ENCODE measurements at regions not wholly inside any gene's neighbourhood (a gene's known extent, or its start where the extent isn't known, plus 50 kb on each side); places are given as distances from the start of the nearest gene placed in this dataset.
"Not testable (repeated sequence)": the region's sequence is repeated elsewhere in the genome, so short reads cannot be mapped to it uniquely, and the experiment has no call there.

DNA sequence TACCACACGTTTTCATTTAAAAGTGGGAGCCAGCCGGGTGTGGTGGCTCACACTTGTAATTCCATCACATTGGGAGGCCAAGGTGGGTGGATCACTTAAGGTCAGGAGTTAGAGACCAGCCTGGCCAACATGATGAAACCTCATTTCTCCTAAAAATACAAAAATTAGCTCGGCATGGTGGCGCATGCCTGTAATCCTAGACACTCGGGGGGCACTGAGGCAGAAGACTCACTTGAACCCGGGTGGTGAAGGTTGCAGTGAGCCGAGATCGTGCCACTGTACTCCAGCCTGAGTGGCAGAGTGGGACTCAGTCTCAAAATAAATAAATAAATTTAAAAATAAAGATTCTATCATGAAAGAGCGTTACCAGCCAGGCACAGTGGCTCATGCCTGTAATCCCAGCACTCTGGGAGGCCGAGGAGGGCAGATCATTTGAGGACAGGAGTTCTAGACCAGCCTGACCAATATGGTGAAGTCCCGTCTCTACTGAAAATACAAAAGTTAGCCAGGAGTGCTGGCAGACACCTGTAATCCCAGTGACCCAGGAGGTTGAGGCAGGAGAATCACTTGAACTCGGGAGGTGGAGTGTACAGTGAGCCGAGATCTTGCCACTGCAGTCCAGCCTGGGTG lies 135.4 kb upstream of the TPTE start:
- POLR2A ChIA-PET; H2AFZ ChIP-seq (ENCODE audit: low read length); H3K4me3 ChIP-seq (ENCODE audit: low read depth, low read length, poor library complexity, severe bottlenecking); H3K79me2 ChIP-seq (ENCODE audit: insufficient read depth, low read depth, low read length); intact Hi-C loops (cut with micrococcal nuclease; ENCODE audit: unreplicated experiment); H3K9me2 ChIP-seq (ENCODE audit: insufficient read depth, low read length); DNase-seq (ENCODE audit: low spot score); H3K36me3 ChIP-seq (ENCODE audit: insufficient read depth, low read length); H4K20me1 ChIP-seq (ENCODE audit: insufficient read depth, low read length); H3K4me1 ChIP-seq (ENCODE audit: insufficient read depth, low read length, poor library complexity, severe bottlenecking); BruUV-seq (replicated peaks); H3K4me2 ChIP-seq (ENCODE audit: low read length); CTCF ChIA-PET (ENCODE audit: unreplicated experiment); H3K27ac ChIP-seq (ENCODE audit: low read depth, low read length, poor library complexity, severe bottlenecking): not testable (repeated sequence)
- H3K9me3 ChIP-seq (ENCODE audit: low read length) = peaks cover 22% of the 10 kb centered on the region

GRCh38 chr21:10387692-10388450 lies 133.5 kb upstream of the TPTE start:
- H4K20me1 ChIP-seq (ENCODE audit: insufficient read depth, low read length); POLR2A ChIA-PET; BruUV-seq (replicated peaks); H3K4me3 ChIP-seq (ENCODE audit: low read depth, low read length, poor library complexity, severe bottlenecking); H3K9me2 ChIP-seq (ENCODE audit: insufficient read depth, low read length); CTCF ChIA-PET (ENCODE audit: unreplicated experiment); H3K4me2 ChIP-seq (ENCODE audit: low read length); H3K36me3 ChIP-seq (ENCODE audit: insufficient read depth, low read length); H3K27ac ChIP-seq (ENCODE audit: low read depth, low read length, poor library complexity, severe bottlenecking); H2AFZ ChIP-seq (ENCODE audit: low read length); intact Hi-C loops (cut with micrococcal nuclease; ENCODE audit: unreplicated experiment); H3K79me2 ChIP-seq (ENCODE audit: insufficient read depth, low read depth, low read length); DNase-seq (ENCODE audit: low spot score); H3K4me1 ChIP-seq (ENCODE audit: insufficient read depth, low read length, poor library complexity, severe bottlenecking): not testable (repeated sequence)
- H3K9me3 ChIP-seq (ENCODE audit: low read length) = peaks cover 22% of the 10 kb centered on the region

DNA sequence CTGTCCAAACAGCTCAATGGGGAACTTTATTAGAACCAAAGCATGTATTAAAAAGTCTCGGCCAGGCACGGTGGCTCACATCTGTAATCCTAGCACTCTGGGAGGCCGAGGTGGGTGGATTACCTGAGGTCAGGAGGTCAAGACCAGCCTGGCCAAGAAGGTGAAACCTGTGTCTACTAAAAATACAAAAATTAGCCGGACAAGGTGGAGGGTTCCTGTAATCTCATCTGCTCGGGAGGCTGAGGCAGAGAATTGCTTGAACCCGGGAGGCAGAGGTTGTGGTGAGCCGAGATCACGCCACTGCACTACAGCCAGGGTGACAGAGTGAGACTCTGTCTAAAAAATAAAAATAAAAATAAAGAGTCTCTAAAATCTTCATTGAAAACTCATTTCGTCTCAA lies 132.8 kb upstream of the TPTE start:
- POLR2A ChIA-PET; H3K27ac ChIP-seq (ENCODE audit: low read depth, low read length, poor library complexity, severe bottlenecking); H3K79me2 ChIP-seq (ENCODE audit: insufficient read depth, low read depth, low read length); intact Hi-C loops (cut with micrococcal nuclease; ENCODE audit: unreplicated experiment); H4K20me1 ChIP-seq (ENCODE audit: insufficient read depth, low read length); H3K4me3 ChIP-seq (ENCODE audit: low read depth, low read length, poor library complexity, severe bottlenecking); DNase-seq (ENCODE audit: low spot score); H2AFZ ChIP-seq (ENCODE audit: low read length); BruUV-seq (replicated peaks); H3K4me2 ChIP-seq (ENCODE audit: low read length); H3K36me3 ChIP-seq (ENCODE audit: insufficient read depth, low read length); H3K4me1 ChIP-seq (ENCODE audit: insufficient read depth, low read length, poor library complexity, severe bottlenecking); CTCF ChIA-PET (ENCODE audit: unreplicated experiment); H3K9me2 ChIP-seq (ENCODE audit: insufficient read depth, low read length): not testable (repeated sequence)
- H3K9me3 ChIP-seq (ENCODE audit: low read length) = peaks cover 22% of the 10 kb centered on the region

- H3K9me3 ChIP-seq (ENCODE audit: low read length); BruUV-seq (replicated peaks); H3K36me3 ChIP-seq (ENCODE audit: insufficient read depth, low read length); CTCF ChIA-PET (ENCODE audit: unreplicated experiment); H3K4me3 ChIP-seq (ENCODE audit: low read depth, low read length, poor library complexity, severe bottlenecking); H3K79me2 ChIP-seq (ENCODE audit: insufficient read depth, low read depth, low read length); H3K4me1 ChIP-seq (ENCODE audit: insufficient read depth, low read length, poor library complexity, severe bottlenecking); intact Hi-C loops (cut with micrococcal nuclease; ENCODE audit: unreplicated experiment); POLR2A ChIA-PET; H2AFZ ChIP-seq (ENCODE audit: low read length); H4K20me1 ChIP-seq (ENCODE audit: insufficient read depth, low read length); H3K9me2 ChIP-seq (ENCODE audit: insufficient read depth, low read length); H3K27ac ChIP-seq (ENCODE audit: low read depth, low read length, poor library complexity, severe bottlenecking); DNase-seq (ENCODE audit: low spot score); H3K4me2 ChIP-seq (ENCODE audit: low read length): not testable (repeated sequence)
Measured at GRCh38 chr21:10392301-10392700, 129.1 kb upstream of the TPTE start.

GRCh38 chr21:10395963-10396362 lies 125.4 kb upstream of the TPTE start:
- H2AFZ ChIP-seq (ENCODE audit: low read length); CTCF ChIA-PET (ENCODE audit: unreplicated experiment); H3K9me3 ChIP-seq (ENCODE audit: low read length); H3K79me2 ChIP-seq (ENCODE audit: insufficient read depth, low read depth, low read length); H3K27ac ChIP-seq (ENCODE audit: low read depth, low read length, poor library complexity, severe bottlenecking); H3K4me1 ChIP-seq (ENCODE audit: insufficient read depth, low read length, poor library complexity, severe bottlenecking); DNase-seq (ENCODE audit: low spot score); H3K4me2 ChIP-seq (ENCODE audit: low read length); H4K20me1 ChIP-seq (ENCODE audit: insufficient read depth, low read length); intact Hi-C loops (cut with micrococcal nuclease; ENCODE audit: unreplicated experiment); H3K4me3 ChIP-seq (ENCODE audit: low read depth, low read length, poor library complexity, severe bottlenecking); H3K9me2 ChIP-seq (ENCODE audit: insufficient read depth, low read length); H3K36me3 ChIP-seq (ENCODE audit: insufficient read depth, low read length); BruUV-seq (replicated peaks); POLR2A ChIA-PET: not testable (repeated sequence)

GRCh38 chr21:10397495-10397915 lies 123.9 kb upstream of the TPTE start:
- CTCF ChIA-PET (ENCODE audit: unreplicated experiment); intact Hi-C loops (cut with micrococcal nuclease; ENCODE audit: unreplicated experiment); H3K9me3 ChIP-seq (ENCODE audit: low read length); H3K27ac ChIP-seq (ENCODE audit: low read depth, low read length, poor library complexity, severe bottlenecking); H3K4me1 ChIP-seq (ENCODE audit: insufficient read depth, low read length, poor library complexity, severe bottlenecking); H3K79me2 ChIP-seq (ENCODE audit: insufficient read depth, low read depth, low read length); POLR2A ChIA-PET; H3K36me3 ChIP-seq (ENCODE audit: insufficient read depth, low read length); H3K4me3 ChIP-seq (ENCODE audit: low read depth, low read length, poor library complexity, severe bottlenecking); H2AFZ ChIP-seq (ENCODE audit: low read length); H3K9me2 ChIP-seq (ENCODE audit: insufficient read depth, low read length); DNase-seq (ENCODE audit: low spot score); H3K4me2 ChIP-seq (ENCODE audit: low read length); BruUV-seq (replicated peaks); H4K20me1 ChIP-seq (ENCODE audit: insufficient read depth, low read length): not testable (repeated sequence)

All from OCI-LY7 (cell line).